ENCODE measurements at regions not wholly inside any gene's neighbourhood (a gene's known extent, or its start where the extent isn't known, plus 50 kb on each side); places are given as distances from the start of the nearest gene placed in this dataset.

GRCh38 chrX:3250966-3251365 lies 95.5 kb downstream of the MXRA5 start:
- no peak overlapping the region for H3K9ac ChIP-seq
- H3K9me2 ChIP-seq = no peaks in the 10 kb centered on the region
- no peaks in the 10 kb centered on the region for H3K36me3 ChIP-seq (replicated peaks in 1 of 2; ENCODE audit: control insufficient read depth in 1 of 2, insufficient read depth in 2 of 2, low read length in 1 of 2)
- no peaks in the 10 kb centered on the region for H3K79me2 ChIP-seq (ENCODE audit: insufficient read depth)
- H3K27me3 ChIP-seq (ENCODE audit: insufficient read depth) = no peaks in the 10 kb centered on the region
- no peak overlapping the region for H3K4me3 ChIP-seq (ENCODE audit: low read depth in 2 of 2, low read length in 1 of 2)
- no peaks in the 10 kb centered on the region for H3K9me3 ChIP-seq
- peaks cover 5% of the 10 kb centered on the region for H3F3A ChIP-seq (replicated peaks; ENCODE audit: insufficient read depth)
- H4K20me1 ChIP-seq (ENCODE audit: insufficient read depth) = no peaks in the 10 kb centered on the region
- TF ChIP-seq ELF1 (IDR thresholded peaks at IDR 0.05) (no peak), TEAD4 (IDR thresholded peaks at IDR 0.05; ENCODE audit: borderline replicate concordance, insufficient read depth) (no peak), FOSL2 (IDR thresholded peaks at IDR 0.05; ENCODE audit: borderline replicate concordance, low read depth) (no peak), CTCF (IDR thresholded peaks at IDR 0.05) (no peak), EZH2phosphoT487 (IDR thresholded peaks at IDR 0.05; ENCODE audit: borderline replicate concordance, low read depth) (no peak), SMC3 (IDR thresholded peaks at IDR 0.05; ENCODE audit: low read depth, low read length) (no peak)
- CTCF ChIA-PET = no interaction called here
- H3K27ac ChIP-seq (ENCODE audit: low read depth in 2 of 2, low read length in 1 of 2) = no peak overlapping the region
- H3K4me1 ChIP-seq (ENCODE audit: control insufficient read depth in 1 of 2, insufficient read depth in 2 of 2, low read depth in 1 of 2, low read length in 1 of 2) = no peaks in the 10 kb centered on the region
- POLR2A ChIA-PET = no interaction called here
- no peak for DNase-seq
- no peak overlapping the region for H2AFZ ChIP-seq (ENCODE audit: low read depth)
- H3K4me2 ChIP-seq = no peak overlapping the region
- WGBS (ENCODE audit: low lambda C conversion rate) = 9% methylated on average over 2 of the region's 2 CpGs

- H4K20me1 ChIP-seq (ENCODE audit: insufficient read depth) = no peaks in the 10 kb centered on the region
- no peaks in the 10 kb centered on the region for H3K36me3 ChIP-seq (replicated peaks in 1 of 2; ENCODE audit: control insufficient read depth in 1 of 2, insufficient read depth in 2 of 2, low read length in 1 of 2)
- no peaks in the 10 kb centered on the region for H3K79me2 ChIP-seq (ENCODE audit: insufficient read depth)
- no peaks in the 10 kb centered on the region for H3K9me3 ChIP-seq
- CTCF ChIA-PET = no interaction called here
- 0 out of 2 replicates have a peak overlapping the region, but pooled peaks have one; percentile 19 for H3K9ac ChIP-seq
- no peak for DNase-seq
- POLR2A ChIA-PET = no interaction called here
- no peaks in the 10 kb centered on the region for H3F3A ChIP-seq (replicated peaks; ENCODE audit: insufficient read depth)
- H3K4me1 ChIP-seq (ENCODE audit: control insufficient read depth in 1 of 2, insufficient read depth in 2 of 2, low read depth in 1 of 2, low read length in 1 of 2) = no peaks in the 10 kb centered on the region
- peak overlapping the region in 1 of 2 experiments; percentile 88; a peak in 2 of 4 replicates for H3K27ac ChIP-seq (ENCODE audit: low read depth in 2 of 2, low read length in 1 of 2)
- H3K4me2 ChIP-seq = 0 out of 2 replicates have a peak overlapping the region, but pooled peaks have one; percentile 25
- H3K4me3 ChIP-seq (ENCODE audit: low read depth in 2 of 2, low read length in 1 of 2) = no peak overlapping the region; a peak in 1 of 4 replicates
- H3K27me3 ChIP-seq (ENCODE audit: insufficient read depth) = no peaks in the 10 kb centered on the region
- H3K9me2 ChIP-seq = no peaks in the 10 kb centered on the region
- H2AFZ ChIP-seq (ENCODE audit: low read depth) = no peak overlapping the region
- TF ChIP-seq CTCF (IDR thresholded peaks at IDR 0.05) = peak; percentile 17; the same call in 1 of the 2 replicates
- TF ChIP-seq CHD2 (IDR thresholded peaks at IDR 0.05; ENCODE audit: low read length, partially characterized antibody) = no peak
- TF ChIP-seq ELF1 (IDR thresholded peaks at IDR 0.05) = no peak
- no peak for TF ChIP-seq NFIC (IDR thresholded peaks at IDR 0.05; ENCODE audit: borderline replicate concordance)
- TF ChIP-seq FOSL2 (IDR thresholded peaks at IDR 0.05; ENCODE audit: borderline replicate concordance, low read depth) = no peak
- no peak for TF ChIP-seq SMC3 (IDR thresholded peaks at IDR 0.05; ENCODE audit: low read depth, low read length)
Observed at GRCh38 chrX:3244955-3245354, 101.5 kb downstream of the MXRA5 start.

All from SK-N-SH (cell line).